Cardiac muscle cell (in vitro differentiated cells and primary cell): ENCODE measurements at regions not wholly inside any gene's neighbourhood (a gene's known extent, or its start where the extent isn't known, plus 50 kb on each side); places are given as distances from the start of the nearest gene placed in this dataset.

ENCODE experiments used
- DNase-seq, 2 donors: peaks; one replicate each; pipeline versions ENCODE4 v3.0.0 to v3.0.0-alpha.2; 2010 to 2017; ENCODE audit warnings: low read depth in 1 of 2, low spot score in 1 of 2
- H3K27ac ChIP-seq: fragments of 200-600 bp; sonication (generic); 2 replicates; pipeline ENCODE4 v1.5.1; 2016
- H3K27me3 ChIP-seq: fragments of 200-600 bp; sonication (generic); 2 replicates; pipeline ENCODE4 v1.6.0; 2016; ENCODE audit warnings: control low read depth
- H3K36me3 ChIP-seq: fragments of 200-600 bp; sonication (generic); 2 replicates; pipeline ENCODE4 v1.5.1; 2016; ENCODE audit warnings: control low read depth
- H3K4me1 ChIP-seq: fragments of 200-600 bp; sonication (generic); 2 replicates; pipeline ENCODE4 v1.8.1; 2017; ENCODE audit warnings: low read depth, mild to moderate bottlenecking, mixed run types
- H3K4me3 ChIP-seq: fragments of 200-600 bp; sonication (generic); 2 replicates; pipeline ENCODE4 v1.5.1; 2016; ENCODE audit warnings: mild to moderate bottlenecking
- H3K9me3 ChIP-seq: fragments of 200-600 bp; sonication (generic); 2 replicates; pipeline ENCODE4 v1.5.1; 2017; ENCODE audit warnings: low read depth, mild to moderate bottlenecking, control low read depth
- TF ChIP-seq, protein P1 (sequence below): IDR thresholded peaks from 2 replicates; pipeline ENCODE4 v1.5.1; 2012; ENCODE audit warnings: low read depth, mild to moderate bottlenecking, low read length

- H3K4me3 ChIP-seq = no peak overlapping the region
- H3K36me3 ChIP-seq = no peaks in the 10 kb centered on the region
- no peaks in the 10 kb centered on the region for H3K9me3 ChIP-seq
- no peaks in the 10 kb centered on the region for H3K27me3 ChIP-seq
- no peak for DNase-seq
- no peak overlapping the region for H3K27ac ChIP-seq
- no peaks in the 10 kb centered on the region for H3K4me1 ChIP-seq
- TF ChIP-seq, protein P1, sequence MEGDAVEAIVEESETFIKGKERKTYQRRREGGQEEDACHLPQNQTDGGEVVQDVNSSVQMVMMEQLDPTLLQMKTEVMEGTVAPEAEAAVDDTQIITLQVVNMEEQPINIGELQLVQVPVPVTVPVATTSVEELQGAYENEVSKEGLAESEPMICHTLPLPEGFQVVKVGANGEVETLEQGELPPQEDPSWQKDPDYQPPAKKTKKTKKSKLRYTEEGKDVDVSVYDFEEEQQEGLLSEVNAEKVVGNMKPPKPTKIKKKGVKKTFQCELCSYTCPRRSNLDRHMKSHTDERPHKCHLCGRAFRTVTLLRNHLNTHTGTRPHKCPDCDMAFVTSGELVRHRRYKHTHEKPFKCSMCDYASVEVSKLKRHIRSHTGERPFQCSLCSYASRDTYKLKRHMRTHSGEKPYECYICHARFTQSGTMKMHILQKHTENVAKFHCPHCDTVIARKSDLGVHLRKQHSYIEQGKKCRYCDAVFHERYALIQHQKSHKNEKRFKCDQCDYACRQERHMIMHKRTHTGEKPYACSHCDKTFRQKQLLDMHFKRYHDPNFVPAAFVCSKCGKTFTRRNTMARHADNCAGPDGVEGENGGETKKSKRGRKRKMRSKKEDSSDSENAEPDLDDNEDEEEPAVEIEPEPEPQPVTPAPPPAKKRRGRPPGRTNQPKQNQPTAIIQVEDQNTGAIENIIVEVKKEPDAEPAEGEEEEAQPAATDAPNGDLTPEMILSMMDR = no peak
Measured at GRCh38 chrX:20412871-20413486, 146.3 kb upstream of the RPS6KA3 start.

- Histone ChIP-seq H3K27me3 (no peaks in the 10 kb centered on the region), H3K27ac (no peak overlapping the region), H3K36me3 (no peaks in the 10 kb centered on the region), H3K4me3 (no peak overlapping the region), H3K4me1 (no peaks in the 10 kb centered on the region), H3K9me3 (no peaks in the 10 kb centered on the region)
- TF ChIP-seq, protein P1 = no peak
- DNase-seq = no peak
Measured at GRCh38 chrX:20410540-20410939, 143.8 kb upstream of the RPS6KA3 start.

- Histone ChIP-seq H3K4me3 (no peak overlapping the region), H3K27ac (no peak overlapping the region), H3K4me1 (no peaks in the 10 kb centered on the region), H3K27me3 (no peaks in the 10 kb centered on the region), H3K9me3 (no peaks in the 10 kb centered on the region), H3K36me3 (no peaks in the 10 kb centered on the region)
- DNase-seq = no peak
- TF ChIP-seq, protein P1 = no peak
Measured at GRCh38 chrX:20409991-20410390, 143.3 kb upstream of the RPS6KA3 start.

GRCh38 chrX:20402956-20403355, 136.2 kb upstream of the RPS6KA3 start:
- H3K27ac ChIP-seq = no peak overlapping the region
- no peaks in the 10 kb centered on the region for H3K9me3 ChIP-seq
- no peak for DNase-seq
- H3K27me3 ChIP-seq = no peaks in the 10 kb centered on the region
- TF ChIP-seq, protein P1 = no peak
- no peaks in the 10 kb centered on the region for H3K36me3 ChIP-seq
- H3K4me3 ChIP-seq = no peak overlapping the region
- no peaks in the 10 kb centered on the region for H3K4me1 ChIP-seq

GRCh38 chrX:20399728-20400414, 133.2 kb upstream of the RPS6KA3 start:
- Histone ChIP-seq H3K4me1 (no peaks in the 10 kb centered on the region), H3K9me3 (no peaks in the 10 kb centered on the region), H3K27ac (no peak overlapping the region), H3K27me3 (no peaks in the 10 kb centered on the region), H3K4me3 (no peak overlapping the region), H3K36me3 (no peaks in the 10 kb centered on the region)
- TF ChIP-seq, protein P1 = no peak
- no peak for DNase-seq
